Muscle of leg (tissue), 3 donors: ENCODE measurements at regions not wholly inside any gene's neighbourhood (a gene's known extent, or its start where the extent isn't known, plus 50 kb on each side); places are given as distances from the start of the nearest gene placed in this dataset.
"Not testable (repeated sequence)": the region's sequence is repeated elsewhere in the genome, so short reads cannot be mapped to it uniquely, and the experiment has no call there.

Source experiments
- DNase-seq: peaks from one replicate; pipeline ENCODE4 v3.0.0; 2013
- H3K27ac ChIP-seq: one replicate; pipeline ENCODE4 v1.5.1; 2013; ENCODE audit warnings: mild to moderate bottlenecking, low read length, control low read depth
- H3K27me3 ChIP-seq: one replicate; pipeline ENCODE4 v1.6.1; 2013; ENCODE audit warnings: low read length; ENCODE audit not compliant: control insufficient read depth, insufficient read depth
- H3K36me3 ChIP-seq: one replicate; pipeline ENCODE4 v1.6.1; 2013; ENCODE audit warnings: low read length; ENCODE audit not compliant: control insufficient read depth, insufficient read depth
- H3K4me1 ChIP-seq: one replicate; pipeline ENCODE4 v1.6.1; 2013; ENCODE audit warnings: low read length; ENCODE audit not compliant: control insufficient read depth, insufficient read depth
- H3K4me3 ChIP-seq: one replicate; pipeline ENCODE4 v1.5.1; 2013; ENCODE audit warnings: low read length, control low read depth
- H3K9me3 ChIP-seq: replicated peaks from 2 replicates; pipeline ENCODE4 v1.6.1; 2013; ENCODE audit warnings: low read depth, low read length; ENCODE audit not compliant: control insufficient read depth
- WGBS: methylation state at CpG from one replicate; pipeline ENCODE4 v1.1.5; 2013; ENCODE audit warnings: missing lambda C conversion rate; ENCODE audit not compliant: insufficient coverage; 5-methylcytosine and 5-hydroxymethylcytosine counted together

DNA sequence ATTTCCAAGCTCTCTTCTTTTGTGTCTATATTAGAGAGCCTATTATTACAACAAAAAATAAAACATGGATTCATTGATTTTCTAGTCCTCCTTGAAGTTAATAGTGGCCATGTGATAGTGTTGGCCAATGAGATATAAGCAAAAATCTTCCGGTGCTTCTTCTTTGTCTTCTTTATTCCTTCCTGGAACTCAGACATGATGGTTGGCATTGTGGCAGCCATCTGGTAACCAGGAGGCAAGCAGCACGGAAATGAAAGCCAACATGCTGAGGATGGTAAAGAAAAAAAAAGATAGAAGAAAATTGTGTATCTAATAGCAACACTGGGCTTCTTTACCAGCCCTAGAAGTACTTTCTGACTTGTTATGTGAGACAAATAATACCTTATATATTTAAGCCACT is 50.8 kb upstream of the SEL1L start:
- no CpG with 5 or more reads among the region's 2 CpGs for WGBS
- H3K4me3 ChIP-seq: no peak overlapping the region
- H3K27me3 ChIP-seq: no peaks in the 10 kb centered on the region
- no peak overlapping the region for H3K27ac ChIP-seq
- H3K36me3 ChIP-seq: no peaks in the 10 kb centered on the region
- no peaks in the 10 kb centered on the region for H3K9me3 ChIP-seq
- no peak for DNase-seq
- no peaks in the 10 kb centered on the region for H3K4me1 ChIP-seq

DNA sequence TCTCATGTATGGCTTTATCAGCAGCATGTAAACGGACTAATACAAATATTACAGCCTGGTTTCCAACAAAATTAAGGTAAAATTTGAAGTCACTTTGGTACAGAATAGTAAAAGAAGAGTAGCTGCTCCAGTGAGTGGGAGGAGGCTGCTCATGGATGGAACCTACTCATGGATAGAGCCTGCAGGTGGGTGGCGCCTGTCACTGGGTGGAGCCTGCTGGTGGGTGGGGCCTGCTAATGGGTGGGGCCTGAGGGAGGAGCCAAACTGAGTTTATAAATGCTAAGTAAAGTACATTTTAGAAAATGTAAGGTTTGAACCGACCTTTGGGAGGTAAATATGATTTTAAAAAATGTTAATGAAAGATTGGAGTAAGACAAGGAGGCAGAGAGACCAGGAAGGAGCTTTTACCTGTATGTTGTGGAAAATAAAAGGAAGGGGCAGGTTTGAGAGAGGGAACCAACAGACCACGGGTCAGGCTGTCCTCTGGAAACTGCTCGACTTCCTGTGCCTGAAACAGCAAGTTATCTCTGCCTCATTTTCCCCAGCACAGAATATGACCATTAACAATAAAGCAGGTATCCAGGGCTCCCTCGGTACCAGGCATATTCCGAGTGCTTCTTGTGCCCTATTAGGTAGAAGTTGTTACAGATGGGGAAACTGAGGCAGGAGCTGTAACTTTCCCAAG is 55.9 kb upstream of the SEL1L start:
- Histone ChIP-seq H3K4me3 (no peak overlapping the region), H3K36me3 (no peaks in the 10 kb centered on the region), H3K27me3 (no peaks in the 10 kb centered on the region), H3K4me1 (no peaks in the 10 kb centered on the region), H3K9me3 (no peaks in the 10 kb centered on the region), H3K27ac (no peak overlapping the region)
- DNase-seq: no peak
- WGBS: 91% methylated on average over 2 of the region's 7 CpGs

GRCh38 chr14:81591266-81591665 is 57.6 kb upstream of the SEL1L start:
- Histone ChIP-seq H3K4me3 (no peak overlapping the region), H3K27ac (no peak overlapping the region), H3K36me3 (no peaks in the 10 kb centered on the region), H3K9me3 (no peaks in the 10 kb centered on the region), H3K27me3 (no peaks in the 10 kb centered on the region), H3K4me1 (no peaks in the 10 kb centered on the region)
- DNase-seq: no peak
- WGBS: 83% methylated on average over 1 of the region's 3 CpGs

- Histone ChIP-seq H3K4me1 (no peaks in the 10 kb centered on the region), H3K36me3 (no peaks in the 10 kb centered on the region), H3K27me3 (no peaks in the 10 kb centered on the region), H3K4me3 (no peak overlapping the region), H3K9me3 (no peaks in the 10 kb centered on the region), H3K27ac (no peak overlapping the region)
- peak; percentile 76 for DNase-seq
- WGBS: no CpG with 5 or more reads among the region's 6 CpGs
These were observed 60.4 kb upstream of the SEL1L start for GRCh38 chr14:81594012-81594411.

- H3K36me3 ChIP-seq: no peaks in the 10 kb centered on the region
- no peak overlapping the region for H3K4me3 ChIP-seq
- no peaks in the 10 kb centered on the region for H3K9me3 ChIP-seq
- no peak for DNase-seq
- H3K27ac ChIP-seq: no peak overlapping the region
- WGBS: no CpG with 5 or more reads among the region's 6 CpGs
- H3K27me3 ChIP-seq: no peaks in the 10 kb centered on the region
- H3K4me1 ChIP-seq: no peaks in the 10 kb centered on the region
These were observed 72.0 kb upstream of the SEL1L start for GRCh38 chr14:81605660-81606059.

DNA sequence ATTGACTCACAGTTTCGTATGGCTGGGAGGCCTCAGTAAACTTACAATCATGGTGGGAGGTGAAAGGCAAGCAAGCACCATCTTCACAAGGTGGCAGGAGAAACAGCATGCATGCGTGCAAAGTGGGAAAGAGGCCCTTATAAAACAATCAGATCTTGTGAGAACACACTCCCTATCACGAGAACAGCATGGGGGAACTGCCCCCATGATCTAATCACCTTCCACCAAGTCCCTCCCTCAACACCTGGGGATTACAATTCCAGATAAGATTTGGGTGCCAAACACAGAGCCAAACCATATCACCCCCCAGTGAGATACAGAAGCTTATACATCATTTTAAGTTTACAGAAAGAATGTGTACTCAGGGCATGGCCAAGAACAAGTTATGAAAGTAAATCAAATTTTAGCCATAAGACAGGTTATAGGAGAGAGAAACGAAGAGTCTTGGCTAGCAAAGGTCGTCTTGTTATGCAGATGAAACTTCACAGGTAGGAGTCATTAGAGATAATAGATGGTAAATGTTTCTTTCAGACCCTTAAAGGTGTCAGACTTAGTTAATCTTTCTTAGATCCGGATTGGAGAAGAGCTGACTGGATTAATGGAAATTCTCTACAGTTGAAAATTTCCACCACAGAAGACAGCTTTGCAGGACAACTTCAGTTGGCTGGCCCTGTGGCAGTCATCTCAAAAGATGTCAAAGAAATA is 79.8 kb upstream of the SEL1L start:
- Histone ChIP-seq H3K4me1 (no peaks in the 10 kb centered on the region), H3K27me3 (no peaks in the 10 kb centered on the region), H3K9me3 (no peaks in the 10 kb centered on the region), H3K4me3 (no peak overlapping the region), H3K27ac (no peak overlapping the region), H3K36me3 (no peaks in the 10 kb centered on the region)
- WGBS: 47% methylated on average over 3 of the region's 6 CpGs
- no peak for DNase-seq

DNA sequence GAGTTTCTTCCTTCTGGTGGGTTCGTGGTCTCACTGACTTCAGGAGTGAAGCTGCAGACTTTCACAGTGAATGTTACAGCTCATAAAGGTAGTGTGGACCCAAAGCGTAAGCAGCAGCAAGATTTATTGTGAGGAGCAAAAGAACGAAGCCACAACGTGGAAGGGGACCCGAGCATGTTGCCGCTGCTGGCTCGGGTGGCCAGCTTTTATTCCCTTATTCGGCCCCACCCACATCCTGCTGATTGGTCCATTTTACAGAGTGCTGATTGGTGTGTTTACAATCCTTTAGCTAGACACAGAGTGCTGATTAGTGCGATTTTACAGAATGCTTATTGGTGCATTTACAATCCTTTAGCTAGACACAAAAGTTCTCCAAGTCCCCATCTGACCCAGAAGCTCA is 80.6 kb upstream of the SEL1L start:
- 92% methylated on average over 2 of the region's 9 CpGs for WGBS
- H3K9me3 ChIP-seq, DNase-seq, H3K4me3 ChIP-seq, H3K36me3 ChIP-seq, H3K4me1 ChIP-seq, H3K27me3 ChIP-seq, H3K27ac ChIP-seq: not testable (repeated sequence)

GRCh38 chr14:81618695-81619094 is 85.0 kb upstream of the SEL1L start:
- WGBS: 59% methylated on average over 3 of the region's 3 CpGs
- no peaks in the 10 kb centered on the region for H3K4me1 ChIP-seq

GRCh38 chr14:81619816-81620215 is 86.2 kb upstream of the SEL1L start:
- Histone ChIP-seq H3K4me3 (no peak overlapping the region), H3K4me1 (no peaks in the 10 kb centered on the region), H3K36me3 (no peaks in the 10 kb centered on the region), H3K27ac (no peak overlapping the region), H3K9me3 (no peaks in the 10 kb centered on the region), H3K27me3 (no peaks in the 10 kb centered on the region)
- no peak for DNase-seq
- no CpG with 5 or more reads among the region's 6 CpGs for WGBS

More at GRCh38 chr14:81618695-81619094, 85.0 kb upstream of the SEL1L start:
- H3K27ac ChIP-seq: no peak overlapping the region
- no peaks in the 10 kb centered on the region for H3K36me3 ChIP-seq
- H3K9me3 ChIP-seq: no peaks in the 10 kb centered on the region
- H3K27me3 ChIP-seq: no peaks in the 10 kb centered on the region
- no peak for DNase-seq
- no peak overlapping the region for H3K4me3 ChIP-seq

DNA sequence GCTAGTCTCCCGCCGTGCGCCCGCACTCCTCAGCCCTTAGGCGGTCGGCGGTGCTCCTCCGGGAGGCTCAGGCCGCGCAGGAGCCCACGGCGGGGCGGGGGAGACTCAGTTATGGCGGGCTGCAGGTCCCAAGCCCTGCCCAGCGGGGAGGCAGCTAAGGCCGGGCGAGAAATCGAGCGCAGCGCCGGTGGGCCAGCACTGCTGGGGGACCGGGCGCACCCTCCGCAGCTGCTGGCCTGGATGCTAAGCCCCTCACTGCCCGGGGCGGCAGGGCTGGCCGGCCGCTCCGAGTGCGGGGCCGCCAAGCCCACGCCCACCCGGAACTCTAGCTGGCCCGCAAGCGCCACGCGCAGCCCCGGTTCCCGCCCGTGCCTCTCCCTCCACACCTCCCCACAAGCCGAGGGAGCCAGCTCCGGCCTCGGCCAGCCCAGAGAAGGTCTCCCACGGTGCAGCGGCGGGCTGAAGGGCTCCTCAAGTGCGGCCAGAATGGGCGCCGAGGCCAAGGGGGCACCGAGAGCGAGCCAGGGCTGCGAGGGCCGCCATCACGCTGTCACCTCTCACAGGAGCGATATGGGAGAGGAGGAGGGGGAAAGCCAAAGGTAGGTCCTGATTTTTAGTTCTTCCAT is 90.2 kb upstream of the SEL1L start:
- not testable (repeated sequence) for DNase-seq, H3K27ac ChIP-seq, H3K9me3 ChIP-seq, H3K4me3 ChIP-seq, H3K4me1 ChIP-seq, H3K27me3 ChIP-seq, H3K36me3 ChIP-seq
- WGBS: 95% methylated on average over 55 of the region's 55 CpGs
